ENCODE measurements at regions not wholly inside any gene's neighbourhood (a gene's known extent, or its start where the extent isn't known, plus 50 kb on each side); places are given as distances from the start of the nearest gene placed in this dataset.

GRCh38 chr14:59046746-59047145 lies 141.7 kb upstream of the DAAM1 start:
- no peaks in the 10 kb centered on the region for H3K4me1 ChIP-seq (ENCODE audit: control insufficient read depth, insufficient read depth, low read length)
- in situ Hi-C loops (cut with MboI), result no loop called here
- no peaks in the 10 kb centered on the region; the same call in 2 of the 3 replicates for H3K9me3 ChIP-seq (replicated peaks; ENCODE audit: control insufficient read depth, insufficient read depth, low read length)
- ChIA-PET CTCF (interaction anchor here (0.7 to 1.9 kb wide), 3 partner anchors 18 to 545 kb away, joined by 3 to 10 read pairs (median 5); no protein-coding TSS in a partner anchor), RAD21 (ENCODE audit: unreplicated experiment) (interaction anchor here (0.8 to 1.1 kb wide), 3 partner anchors 9 to 545 kb away, joined by 3 to 6 read pairs (median 4); no protein-coding TSS in a partner anchor), SMC1A (ENCODE audit: uncharacterized antibody, unreplicated experiment) (interaction anchor here (1.0 to 4.2 kb wide), 8 partner anchors 9 to 546 kb away, joined by 3 to 16 read pairs (median 6); no protein-coding TSS in a partner anchor), POLR2A (no interaction called here)
- no peak overlapping the region for H3K9ac ChIP-seq (ENCODE audit: control insufficient read depth, insufficient read depth, low read length)
- BruUV-seq (replicated peaks), result no TSS peak
- no peaks in the 10 kb centered on the region for H3K36me3 ChIP-seq (ENCODE audit: control insufficient read depth in 2 of 2, insufficient read depth in 2 of 2, low read length in 1 of 2)
- intact Hi-C loops (cut with micrococcal nuclease; ENCODE audit: unreplicated experiment), result no loop called here
- 0% methylated on average over 2 of the region's 2 CpGs for WGBS (ENCODE audit: insufficient coverage, insufficient replicate concordance, low lambda C conversion rate, missing lambda C conversion rate)
- FAIRE-seq, result no peak
- H4K20me1 ChIP-seq (ENCODE audit: control insufficient read depth, insufficient read depth), result no peaks in the 10 kb centered on the region
- no peaks in the 10 kb centered on the region for H3K27me3 ChIP-seq (replicated peaks in 1 of 2; ENCODE audit: control insufficient read depth in 2 of 2, insufficient read depth in 2 of 2, low read length in 1 of 2)
- H3K27ac ChIP-seq (ENCODE audit: control insufficient read depth, insufficient read depth), result no peak overlapping the region
- DNase-seq (ENCODE audit: low read depth, low spot score), result no peak
- TF ChIP-seq EGR1 (IDR thresholded peaks at IDR 0.05; ENCODE audit: borderline replicate concordance in 1 of 2, low read depth in 2 of 2, low read length in 2 of 2) (no peak), ESRRA (IDR thresholded peaks at IDR 0.05; ENCODE audit: low read length) (no peak), CREB1 (IDR thresholded peaks at IDR 0.05; ENCODE audit: low read depth) (no peak), SP1 (IDR thresholded peaks at IDR 0.05; ENCODE audit: low read depth, low read length) (no peak), NBN (IDR thresholded peaks at IDR 0.05) (no peak), MEF2A (IDR thresholded peaks at IDR 0.05; ENCODE audit: insufficient read depth, low read depth, low read length) (no peak), ZBTB40 (IDR thresholded peaks at IDR 0.05; ENCODE audit: borderline replicate concordance) (no peak), TCF7 (IDR thresholded peaks at IDR 0.05; ENCODE audit: borderline replicate concordance) (no peak), E2F8 (IDR thresholded peaks at IDR 0.05; ENCODE audit: low read depth, partially characterized antibody) (no peak), CEBPB (IDR thresholded peaks at IDR 0.05; ENCODE audit: borderline replicate concordance in 1 of 2, low read depth in 2 of 2, low read length in 2 of 2) (no peak), SMAD5 (IDR thresholded peaks at IDR 0.05; ENCODE audit: low read depth) (no peak), GATAD2B (conservative IDR thresholded peaks at IDR 0.05; ENCODE audit: low read depth) (no peak), MEF2B (IDR thresholded peaks at IDR 0.05; ENCODE audit: partially characterized antibody, poor library complexity, severe bottlenecking) (no peak), POLR2A (IDR thresholded peaks at IDR 0.05; ENCODE audit: low read depth, low read length) (no peak), SREBF1 (IDR thresholded peaks at IDR 0.05; ENCODE audit: low read length) (no peak), RBBP5 (conservative IDR thresholded peaks at IDR 0.05) (no peak)
- H3K4me2 ChIP-seq (ENCODE audit: control insufficient read depth, insufficient read depth), result no peak overlapping the region
- ATAC-seq, result no peak
- no peak overlapping the region for H3K4me3 ChIP-seq
- H3K79me2 ChIP-seq (ENCODE audit: control insufficient read depth, insufficient read depth, low read length), result no peaks in the 10 kb centered on the region
- no peak overlapping the region for H2AFZ ChIP-seq (ENCODE audit: control insufficient read depth, low read depth, low read length)

All from GM12878 (cell line).